GM18511 (cell line): ENCODE measurements at regions not wholly inside any gene's neighbourhood (a gene's known extent, or its start where the extent isn't known, plus 50 kb on each side); places are given as distances from the start of the nearest gene placed in this dataset.
"Not testable (repeated sequence)": the region's sequence is repeated elsewhere in the genome, so short reads cannot be mapped to it uniquely, and the experiment has no call there.

Experiments used
- ATAC-seq: cut with Tn5 transposase; IDR thresholded peaks from one replicate; pipeline ENCODE4 v1.9.1; 2021; ENCODE audit warnings: mild to moderate bottlenecking, moderate library complexity; ENCODE audit not compliant: unreplicated experiment

GRCh38 chr2:65919550-65920188 lies 487.3 kb upstream of the SPRED2 start:
- ATAC-seq = no peak

- no peak for ATAC-seq
These were observed 486.4 kb upstream of the SPRED2 start for GRCh38 chr2:65918760-65919187.

GRCh38 chr2:65917986-65918385 lies 485.6 kb upstream of the SPRED2 start:
- ATAC-seq = no peak

- ATAC-seq = no peak
These were observed 484.4 kb upstream of the SPRED2 start for GRCh38 chr2:65916785-65917295.

GRCh38 chr2:65916177-65916576 lies 483.8 kb upstream of the SPRED2 start:
- no peak for ATAC-seq

GRCh38 chr2:65915273-65915672 lies 482.9 kb upstream of the SPRED2 start:
- ATAC-seq = no peak

GRCh38 chr2:65914244-65914786 lies 481.9 kb upstream of the SPRED2 start:
- no peak for ATAC-seq

- no peak for ATAC-seq
These were observed 481.4 kb upstream of the SPRED2 start for GRCh38 chr2:65913813-65914212.

- ATAC-seq = no peak
These were observed 469.4 kb upstream of the SPRED2 start for GRCh38 chr2:65901756-65902155.

GRCh38 chr2:65896446-65896845 lies 464.0 kb upstream of the SPRED2 start:
- ATAC-seq = no peak

GRCh38 chr2:65890131-65890530 lies 457.7 kb upstream of the SPRED2 start:
- ATAC-seq = not testable (repeated sequence)

GRCh38 chr2:65885266-65885665 lies 452.9 kb upstream of the SPRED2 start:
- no peak for ATAC-seq

- ATAC-seq = no peak
These were observed 449.2 kb upstream of the SPRED2 start for GRCh38 chr2:65881592-65881991.

GRCh38 chr2:65880436-65880835 lies 448.0 kb upstream of the SPRED2 start:
- no peak for ATAC-seq

- ATAC-seq = no peak
These were observed 445.6 kb upstream of the SPRED2 start for GRCh38 chr2:65878011-65878340.

- no peak for ATAC-seq
These were observed 445.1 kb upstream of the SPRED2 start for GRCh38 chr2:65877331-65878010.

GRCh38 chr2:65876114-65876513 lies 443.7 kb upstream of the SPRED2 start:
- ATAC-seq = no peak

- no peak for ATAC-seq
These were observed 438.4 kb upstream of the SPRED2 start for GRCh38 chr2:65870826-65871225.

- no peak for ATAC-seq
These were observed 436.9 kb upstream of the SPRED2 start for GRCh38 chr2:65869296-65869695.

- ATAC-seq = no peak
These were observed 435.8 kb upstream of the SPRED2 start for GRCh38 chr2:65868177-65868576.

- ATAC-seq = no peak
These were observed 435.0 kb upstream of the SPRED2 start for GRCh38 chr2:65867446-65867845.

GRCh38 chr2:65866148-65866547 lies 433.7 kb upstream of the SPRED2 start:
- no peak for ATAC-seq
